ENCODE measurements at regions not wholly inside any gene's neighbourhood (a gene's known extent, or its start where the extent isn't known, plus 50 kb on each side); places are given as distances from the start of the nearest gene placed in this dataset.

GRCh38 chr14:104472073-104472472 lies 107.5 kb upstream of the C14orf180 start:
- DNase-seq (ENCODE audit: low read depth) = no peak
- no peak for TF ChIP-seq CTCF (conservative IDR thresholded peaks at IDR 0.05; ENCODE audit: low read length)
- no peak overlapping the region for H3K4me3 ChIP-seq (ENCODE audit: low read length)

DNA sequence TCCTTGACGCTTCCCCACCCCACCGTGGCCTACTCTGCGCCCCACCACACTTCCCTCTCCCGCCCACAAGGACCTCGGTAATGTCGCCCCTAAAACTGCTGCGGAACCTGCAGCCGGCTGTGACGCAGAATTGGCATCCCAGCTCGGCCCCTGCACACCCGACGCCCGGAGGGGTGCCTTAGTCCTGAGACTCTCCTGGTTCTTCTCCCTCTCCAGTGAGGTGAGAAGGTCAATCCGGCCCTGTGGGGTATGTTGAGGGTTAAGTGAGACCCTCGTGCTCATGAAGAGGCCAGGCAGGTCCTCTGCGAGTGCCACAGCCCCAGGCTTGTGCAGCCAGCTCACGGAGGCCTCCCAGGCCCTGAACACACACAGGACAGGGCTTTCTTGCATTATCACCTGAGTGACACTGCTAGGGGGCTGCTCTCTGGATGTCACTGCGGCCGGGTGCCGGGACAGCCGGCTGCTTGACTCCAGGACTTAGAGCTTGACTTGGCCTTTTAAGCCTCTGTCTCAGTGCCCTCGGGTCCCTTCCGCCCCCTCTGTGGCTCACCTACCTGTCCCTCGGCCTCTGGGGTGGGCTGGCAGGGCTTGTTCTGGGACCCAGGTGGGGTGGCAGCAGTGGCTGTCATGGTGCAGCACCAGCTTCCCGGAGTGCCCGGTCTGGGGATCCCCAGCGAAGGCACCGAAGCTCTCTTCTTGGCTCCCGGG lies 106.9 kb upstream of the C14orf180 start:
- H3K4me3 ChIP-seq (ENCODE audit: low read length) = no peak overlapping the region
- no peak for DNase-seq (ENCODE audit: low read depth)
- TF ChIP-seq CTCF (conservative IDR thresholded peaks at IDR 0.05; ENCODE audit: low read length) = no peak

DNA sequence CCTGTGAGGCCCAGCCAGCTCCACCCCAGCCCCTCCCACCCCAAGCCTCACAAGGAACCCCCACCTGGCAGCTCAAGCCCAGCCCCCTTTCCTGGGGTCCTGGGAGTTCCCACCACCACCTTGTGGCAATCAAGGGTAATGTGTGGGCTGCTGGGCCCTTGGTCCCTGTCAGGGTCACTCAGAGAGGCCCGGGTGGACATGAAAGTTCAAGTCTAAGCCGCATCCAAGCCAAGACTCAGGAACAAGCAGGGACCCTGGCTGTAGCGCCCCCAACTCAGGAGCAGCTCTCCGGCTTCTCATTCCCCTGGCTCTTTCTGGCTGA lies 106.4 kb upstream of the C14orf180 start:
- no peak for DNase-seq (ENCODE audit: low read depth)
- no peak overlapping the region for H3K4me3 ChIP-seq (ENCODE audit: low read length)
- no peak for TF ChIP-seq CTCF (conservative IDR thresholded peaks at IDR 0.05; ENCODE audit: low read length)

DNA sequence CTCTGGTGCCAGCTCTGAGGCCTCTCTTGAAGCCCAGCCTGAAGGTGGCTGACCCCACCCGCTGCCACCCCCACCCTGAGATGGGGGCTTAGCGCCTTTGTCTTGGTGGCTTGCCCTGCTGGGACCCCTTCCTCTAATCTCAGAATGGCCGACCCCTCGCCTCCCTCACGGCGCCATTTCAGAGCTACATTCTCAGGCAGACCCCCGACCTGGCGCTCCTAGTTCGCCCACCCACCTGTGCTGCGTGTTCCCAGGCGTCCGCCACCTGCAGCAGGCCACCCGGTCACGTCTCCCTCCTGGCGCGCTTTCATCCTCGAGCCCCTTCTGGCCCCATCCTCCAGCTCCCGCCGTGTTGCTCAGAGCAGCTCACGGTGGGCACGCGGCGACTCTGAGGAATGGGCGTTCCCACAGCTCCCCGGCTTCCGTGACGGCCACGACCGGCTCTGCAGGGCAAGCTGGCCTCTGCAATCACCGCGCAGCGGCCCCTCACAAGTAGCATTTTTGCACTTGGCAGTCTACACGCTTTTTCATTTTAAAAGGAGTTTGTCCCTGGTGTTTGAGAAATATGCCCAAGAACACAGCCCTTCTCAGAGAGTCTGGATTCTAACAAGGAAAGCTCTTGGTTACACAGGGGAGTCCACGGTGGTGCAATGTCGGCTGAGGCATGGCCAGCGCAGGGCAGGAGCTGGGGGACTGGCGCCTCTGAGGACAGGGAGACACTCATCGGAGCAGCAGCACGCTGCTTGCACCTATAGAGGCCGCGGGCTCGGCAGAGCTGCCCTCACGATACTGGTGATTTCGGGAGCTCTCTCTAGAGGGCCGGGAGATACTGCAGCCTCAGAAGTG lies 105.7 kb upstream of the C14orf180 start:
- no peak for DNase-seq (ENCODE audit: low read depth)
- H3K4me3 ChIP-seq (ENCODE audit: low read length) = no peak overlapping the region
- no peak for TF ChIP-seq CTCF (conservative IDR thresholded peaks at IDR 0.05; ENCODE audit: low read length)

DNA sequence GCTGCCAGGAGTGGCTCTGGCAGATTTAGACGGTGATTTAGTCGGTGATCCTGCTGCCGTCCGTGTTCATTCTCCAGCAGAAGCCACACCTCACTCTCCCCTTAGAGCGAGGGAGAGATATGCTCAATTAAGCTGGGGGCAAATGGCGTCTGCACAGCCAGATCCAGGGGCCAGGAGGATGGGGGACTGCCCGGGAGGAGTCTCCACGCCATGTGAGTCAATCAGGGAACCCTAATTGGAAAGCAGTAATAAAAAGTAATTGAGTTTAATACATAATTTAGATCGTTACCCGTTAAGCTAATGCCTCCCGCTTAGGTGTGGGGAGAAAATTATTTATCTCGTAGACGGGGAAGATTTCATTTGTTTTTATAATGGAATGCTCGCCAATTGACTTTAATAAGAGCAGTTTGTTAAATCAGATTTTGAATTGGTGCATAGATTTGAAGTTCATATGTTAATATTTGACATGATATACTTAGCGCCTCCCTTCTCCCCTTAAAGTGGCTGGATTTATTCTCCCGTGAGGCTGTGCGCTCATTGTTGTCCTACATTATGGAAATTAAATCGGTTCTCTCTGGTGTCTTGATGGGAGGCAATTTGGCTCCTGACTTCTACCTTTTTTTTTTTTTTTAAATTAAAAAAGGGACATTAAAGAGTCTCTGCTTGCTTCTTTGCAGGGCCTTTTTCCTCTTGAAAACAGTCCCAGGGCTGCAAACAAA lies 104.9 kb upstream of the C14orf180 start:
- DNase-seq (ENCODE audit: low read depth) = no peak
- no peak for TF ChIP-seq CTCF (conservative IDR thresholded peaks at IDR 0.05; ENCODE audit: low read length)

DNA sequence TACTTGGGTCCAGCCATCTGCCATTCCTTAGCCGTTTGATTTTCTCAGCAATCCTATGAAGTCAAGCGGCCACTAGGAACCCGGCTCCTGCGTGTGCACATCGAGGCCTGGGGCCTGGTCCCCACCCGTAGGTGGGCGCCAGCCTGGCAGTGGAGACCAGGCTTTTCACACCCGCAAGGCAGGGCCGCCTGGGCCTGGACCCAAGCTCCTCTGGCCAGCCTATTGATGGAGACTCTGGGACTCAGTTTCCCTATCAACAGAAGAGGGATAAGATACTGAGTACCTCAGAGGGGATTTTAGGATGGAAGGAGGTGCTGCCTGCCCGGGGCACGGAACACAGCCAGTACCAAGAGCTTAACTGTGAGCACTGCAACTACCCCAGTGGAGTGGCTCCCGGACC lies 104.3 kb upstream of the C14orf180 start:
- no peak for DNase-seq (ENCODE audit: low read depth)
- TF ChIP-seq CTCF (conservative IDR thresholded peaks at IDR 0.05; ENCODE audit: low read length) = no peak

More for the DNA sequence above, 104.9 kb upstream of the C14orf180 start:
- no peak overlapping the region for H3K4me3 ChIP-seq (ENCODE audit: low read length)

More for the DNA sequence above, 104.3 kb upstream of the C14orf180 start:
- H3K4me3 ChIP-seq (ENCODE audit: low read length) = no peak overlapping the region

All from AG10803 (cell line).